SH-SY5Y (cell line): ENCODE measurements at regions not wholly inside any gene's neighbourhood (a gene's known extent, or its start where the extent isn't known, plus 50 kb on each side); places are given as distances from the start of the nearest gene placed in this dataset.

ENCODE experiments used
- GATA2 ChIP-seq: IDR thresholded peaks from 2 replicates; pipeline ENCODE4 v1.6.1; 2011; ENCODE audit warnings: mild to moderate bottlenecking, low read depth, low read length
- GATA3 ChIP-seq: IDR thresholded peaks from 2 replicates; pipeline ENCODE4 v1.6.1; 2011; ENCODE audit warnings: low read depth, mild to moderate bottlenecking, low read length, moderate library complexity

GRCh38 chr9:80504601-80505230 lies 933.0 kb downstream of the TLE4 start:
- TF ChIP-seq GATA3: no peak
- TF ChIP-seq GATA2: no peak
